ENCODE measurements at regions not wholly inside any gene's neighbourhood (a gene's known extent, or its start where the extent isn't known, plus 50 kb on each side); places are given as distances from the start of the nearest gene placed in this dataset.
"Not testable (repeated sequence)": the region's sequence is repeated elsewhere in the genome, so short reads cannot be mapped to it uniquely, and the experiment has no call there.

GRCh38 chr4:54581807-54582206 lies 76.0 kb upstream of the KIT start:
- no peak for DNase-seq (ENCODE audit: low read depth)

GRCh38 chr4:54585321-54586000 lies 72.3 kb upstream of the KIT start:
- DNase-seq (ENCODE audit: low read depth) = peak; percentile 32

GRCh38 chr4:54586320-54586955 lies 71.3 kb upstream of the KIT start:
- peak; percentile 55 for DNase-seq (ENCODE audit: low read depth)

- DNase-seq (ENCODE audit: low read depth) = no peak
These were observed 70.5 kb upstream of the KIT start for GRCh38 chr4:54587107-54587891.

- DNase-seq (ENCODE audit: low read depth) = no peak
These were observed 69.4 kb upstream of the KIT start for GRCh38 chr4:54588404-54588803.

- DNase-seq (ENCODE audit: low read depth) = no peak
These were observed 68.2 kb upstream of the KIT start for GRCh38 chr4:54589586-54589985.

- DNase-seq (ENCODE audit: low read depth) = no peak
These were observed 63.9 kb upstream of the KIT start for GRCh38 chr4:54593795-54594322.

GRCh38 chr4:54596201-54596600 lies 61.6 kb upstream of the KIT start:
- no peak for DNase-seq (ENCODE audit: low read depth)

- not testable (repeated sequence) for DNase-seq (ENCODE audit: low read depth)
These were observed 60.1 kb upstream of the KIT start for GRCh38 chr4:54597678-54598077.

- DNase-seq (ENCODE audit: low read depth) = not testable (repeated sequence)
These were observed 55.6 kb upstream of the KIT start for GRCh38 chr4:54602175-54602574.

- no peak for DNase-seq (ENCODE audit: low read depth)
These were observed 50.7 kb upstream of the KIT start for GRCh38 chr4:54607067-54607466.

GRCh38 chr4:54607521-54607920 lies 50.2 kb upstream of the KIT start:
- no peak for DNase-seq (ENCODE audit: low read depth)

Data from stromal cell of bone marrow (primary cell).